ENCODE measurements at regions not wholly inside any gene's neighbourhood (a gene's known extent, or its start where the extent isn't known, plus 50 kb on each side); places are given as distances from the start of the nearest gene placed in this dataset.

DNA sequence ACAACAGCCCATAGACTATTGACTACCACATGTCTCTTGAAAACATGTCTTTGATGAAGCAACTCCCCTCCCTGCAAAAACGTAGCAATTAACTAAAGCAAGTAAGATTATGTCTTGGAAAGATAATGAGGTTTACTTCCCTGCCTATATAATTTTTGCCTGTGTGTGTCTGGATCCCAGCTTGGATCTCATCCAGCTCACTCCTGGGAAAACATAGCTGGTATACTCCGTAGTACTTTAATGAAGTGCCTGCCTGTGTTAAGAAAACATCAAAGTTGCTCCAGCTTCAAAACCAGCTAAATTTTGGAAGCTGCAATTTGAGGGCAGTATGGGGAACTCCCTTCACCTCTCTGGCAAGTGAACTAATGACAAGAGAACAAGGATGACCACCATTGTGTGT lies 182.6 kb upstream of the C9orf72 start:
- no peak for DNase-seq

- DNase-seq = no peak
These were observed 183.1 kb upstream of the C9orf72 start for GRCh38 chr9:27756418-27756817.

DNA sequence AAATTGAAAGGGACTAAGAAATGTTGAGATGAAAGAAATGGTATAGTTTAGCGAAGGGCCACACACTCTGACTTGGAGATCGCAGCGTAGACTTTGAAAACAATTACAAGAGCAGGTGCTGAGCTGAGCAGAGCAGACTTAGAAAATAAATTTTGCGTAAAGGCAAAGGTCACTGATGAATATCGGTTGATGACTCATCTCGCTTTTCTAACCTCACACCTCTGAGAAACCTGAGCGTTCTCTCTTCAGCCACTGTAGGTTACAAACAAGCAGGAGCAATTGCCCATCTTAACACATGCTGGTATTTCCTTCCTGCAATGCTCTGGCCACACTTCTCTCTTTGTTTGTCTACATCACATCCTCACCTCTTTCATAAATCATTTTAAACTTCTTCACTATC lies 190.6 kb upstream of the C9orf72 start:
- DNase-seq = no peak

DNA sequence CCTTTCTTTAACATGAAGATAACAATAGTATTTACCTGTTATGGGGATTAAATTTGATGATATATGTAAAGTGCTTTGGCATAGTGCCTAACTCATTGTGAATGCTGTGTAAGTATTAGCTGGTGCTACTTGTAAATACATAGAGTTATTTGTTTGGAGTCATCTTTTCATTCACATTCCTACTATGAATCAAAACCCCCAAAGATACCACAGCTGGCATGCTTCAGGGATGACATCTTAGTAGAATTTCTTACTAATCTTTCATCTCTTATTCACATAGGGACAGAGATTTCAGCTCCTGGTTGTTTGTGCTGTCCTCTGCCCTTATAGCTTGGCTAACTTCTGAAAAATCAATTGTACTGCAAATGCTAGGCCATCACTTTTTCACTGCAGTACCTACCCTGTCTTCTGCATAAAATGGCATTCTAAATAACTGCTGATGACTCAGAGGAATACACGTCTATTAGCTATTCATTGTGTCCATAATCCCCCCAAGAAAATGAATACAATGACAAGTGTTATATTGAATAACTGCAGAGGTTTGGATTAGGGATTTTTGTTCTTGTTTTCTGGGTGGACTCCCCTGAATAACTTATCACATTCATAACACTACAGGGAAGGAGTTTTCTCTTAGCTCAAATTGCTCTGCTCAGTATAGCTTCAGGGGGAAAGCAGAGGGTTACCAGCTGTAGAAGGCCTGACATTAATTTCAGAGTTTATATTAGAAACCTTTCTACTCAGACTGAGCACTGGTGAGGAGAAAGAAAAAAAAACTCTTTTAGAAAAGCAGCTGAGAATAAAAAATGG lies 192.2 kb upstream of the C9orf72 start:
- DNase-seq = no peak

GRCh38 chr9:27766073-27766835 lies 193.0 kb upstream of the C9orf72 start:
- no peak for DNase-seq

GRCh38 chr9:27768781-27769180 lies 195.5 kb upstream of the C9orf72 start:
- no peak for DNase-seq

GRCh38 chr9:27770541-27770940 lies 197.3 kb upstream of the C9orf72 start:
- DNase-seq = no peak

GRCh38 chr9:27771803-27772545 lies 198.7 kb upstream of the C9orf72 start:
- no peak for DNase-seq

GRCh38 chr9:27784847-27785713 lies 211.8 kb upstream of the C9orf72 start:
- no peak for DNase-seq

DNA sequence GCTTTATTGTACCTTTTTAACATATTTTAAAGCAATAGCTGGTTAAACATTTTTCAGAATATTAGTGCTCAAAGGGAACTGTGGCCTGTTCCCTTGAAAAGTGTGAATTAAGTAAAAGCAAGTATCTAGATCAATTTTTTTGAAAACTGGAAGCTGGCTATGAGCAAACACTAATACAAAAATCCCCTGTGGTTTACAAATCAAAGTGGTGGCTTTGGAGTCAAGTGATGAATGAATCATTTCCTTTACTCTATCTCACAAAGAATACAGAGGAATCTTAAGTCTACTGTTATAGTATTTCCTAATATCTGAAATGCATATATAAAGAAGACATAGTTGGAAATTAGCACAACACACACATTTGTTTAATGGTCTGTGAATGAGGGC lies 212.4 kb upstream of the C9orf72 start:
- DNase-seq = no peak

- DNase-seq = peak in 1 of 2 experiments; percentile 1
These were observed 214.6 kb upstream of the C9orf72 start for GRCh38 chr9:27787891-27788290.

DNA sequence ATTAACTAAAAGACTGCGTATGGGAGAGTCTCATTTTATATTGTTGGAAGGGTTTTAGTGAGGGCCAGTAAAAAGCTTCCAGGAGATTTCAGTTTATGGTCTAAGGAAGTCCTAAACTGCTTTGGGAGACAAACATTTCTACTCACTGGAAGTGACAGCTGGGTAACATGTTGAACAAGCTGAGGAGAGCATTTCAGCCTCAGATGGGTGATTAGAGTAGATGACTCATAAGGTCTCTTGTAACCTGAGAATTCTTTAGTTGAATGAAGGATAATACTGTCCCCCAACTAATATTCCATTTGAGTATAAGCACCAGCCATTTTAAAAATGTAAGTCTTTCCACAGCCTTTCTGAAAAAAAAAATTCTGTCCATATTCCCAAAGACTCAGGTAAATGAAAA lies 218.0 kb upstream of the C9orf72 start:
- peak; percentile 52 to 88 for DNase-seq

- DNase-seq = no peak
These were observed 219.8 kb upstream of the C9orf72 start for GRCh38 chr9:27792971-27793689.

GRCh38 chr9:27799326-27799725 lies 226.0 kb upstream of the C9orf72 start:
- no peak for DNase-seq

DNA sequence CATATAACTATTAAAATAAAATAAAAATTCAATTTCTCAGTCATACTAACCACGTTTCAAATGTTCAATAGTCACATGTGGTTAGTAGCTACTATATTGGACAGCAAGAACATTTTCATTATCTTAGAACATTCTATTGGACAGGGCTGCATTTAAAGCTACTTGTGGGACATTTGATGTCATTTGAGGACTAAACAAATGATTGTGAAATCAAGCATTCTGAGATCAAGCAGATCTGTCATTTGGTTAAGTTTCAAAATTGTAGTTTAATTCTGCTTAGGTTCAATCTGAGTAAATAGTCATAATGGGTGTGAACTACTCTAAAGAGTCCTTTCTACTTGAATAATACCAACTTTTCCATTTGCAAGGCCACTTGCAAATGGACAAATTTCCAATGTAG lies 226.9 kb upstream of the C9orf72 start:
- DNase-seq = no peak

DNA sequence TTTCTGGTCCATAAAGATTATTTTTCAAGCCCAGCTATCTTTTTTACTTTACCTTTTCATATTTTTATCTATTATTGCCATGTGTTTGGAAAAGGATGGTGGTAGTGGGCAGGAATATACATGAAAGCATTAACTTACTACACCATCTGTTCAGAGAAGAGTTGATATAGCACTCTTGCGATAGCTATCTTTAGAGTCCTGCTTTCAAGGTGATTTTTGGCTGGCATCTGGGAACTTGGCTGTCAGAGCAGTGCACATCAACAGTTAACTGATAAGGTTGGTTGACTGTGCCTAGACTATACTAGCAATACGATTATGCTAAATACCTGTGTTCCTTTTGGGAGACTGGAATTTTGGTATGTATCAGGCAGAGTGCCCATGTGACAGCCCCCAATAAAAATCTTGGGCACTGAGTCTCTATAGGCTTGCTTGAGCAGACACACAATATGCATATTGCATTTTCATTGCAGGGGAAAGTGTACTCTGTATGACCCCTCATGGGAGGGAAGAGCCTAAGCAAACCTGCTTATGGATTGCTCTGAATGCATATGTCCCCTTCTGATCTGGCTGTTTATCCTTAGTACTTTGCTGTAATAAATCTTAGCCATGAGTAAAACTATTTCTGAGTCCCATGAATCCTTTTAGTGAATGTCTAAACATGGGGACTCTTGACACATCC lies 227.6 kb upstream of the C9orf72 start:
- peak in 1 of 2 experiments; percentile 67 for DNase-seq

DNA sequence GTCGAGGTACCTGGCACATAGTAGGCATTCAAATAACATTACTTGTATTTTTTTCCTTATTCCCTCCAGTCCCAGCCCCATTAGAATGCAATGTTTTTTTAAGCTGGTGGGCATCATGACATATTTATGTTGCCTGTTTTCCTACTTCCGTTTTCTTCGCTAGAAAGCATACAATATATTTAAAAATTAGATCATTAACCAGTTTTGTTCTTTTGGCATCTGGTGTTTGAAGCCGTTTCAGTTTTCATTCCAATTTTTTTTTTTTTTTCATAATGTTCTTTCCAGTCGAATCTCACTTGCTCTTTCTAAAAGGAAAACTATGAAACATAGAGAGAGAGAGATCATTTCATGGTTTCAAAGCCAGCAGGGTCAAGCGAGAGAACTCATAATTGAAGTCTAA lies 228.3 kb upstream of the C9orf72 start:
- no peak for DNase-seq

DNA sequence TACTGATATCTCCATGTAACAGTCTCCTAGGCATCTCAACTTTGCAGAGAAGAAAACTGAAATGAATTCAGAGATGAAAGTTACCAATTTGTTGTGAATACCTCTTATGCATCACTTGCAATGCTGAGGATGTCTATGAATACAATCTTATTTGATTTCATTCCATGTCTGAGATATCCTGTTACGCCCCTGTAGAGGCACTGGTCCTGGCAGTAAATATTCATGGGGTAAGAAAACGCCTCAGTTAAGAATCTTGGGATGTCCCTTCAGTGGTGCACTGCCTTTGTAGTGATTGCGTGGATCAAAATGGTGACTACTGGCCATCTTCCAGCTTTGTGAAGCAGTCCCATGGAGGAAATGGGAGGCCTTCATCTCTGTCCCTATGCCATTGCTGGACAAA lies 229.1 kb upstream of the C9orf72 start:
- DNase-seq = no peak

DNA sequence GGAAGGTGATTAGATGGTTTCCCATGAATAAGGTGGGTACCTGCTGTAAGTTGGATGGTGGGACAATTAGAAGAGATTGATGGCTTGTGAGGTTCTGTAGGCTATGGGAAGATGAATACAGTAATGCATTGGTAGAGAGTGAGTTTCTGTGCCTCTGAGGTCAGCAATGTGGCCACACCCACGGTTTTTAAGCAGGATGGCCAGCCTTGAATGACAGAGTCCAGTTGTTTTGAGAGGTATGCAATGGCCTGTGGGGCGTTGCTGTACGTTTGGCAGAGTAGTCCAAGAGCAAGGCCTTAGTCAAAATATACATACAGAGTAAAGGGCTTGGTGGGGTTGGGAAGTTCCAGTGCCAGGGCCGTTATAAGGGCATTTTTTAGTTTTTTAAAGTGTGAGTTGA lies 235.6 kb upstream of the C9orf72 start:
- DNase-seq = no peak

DNA sequence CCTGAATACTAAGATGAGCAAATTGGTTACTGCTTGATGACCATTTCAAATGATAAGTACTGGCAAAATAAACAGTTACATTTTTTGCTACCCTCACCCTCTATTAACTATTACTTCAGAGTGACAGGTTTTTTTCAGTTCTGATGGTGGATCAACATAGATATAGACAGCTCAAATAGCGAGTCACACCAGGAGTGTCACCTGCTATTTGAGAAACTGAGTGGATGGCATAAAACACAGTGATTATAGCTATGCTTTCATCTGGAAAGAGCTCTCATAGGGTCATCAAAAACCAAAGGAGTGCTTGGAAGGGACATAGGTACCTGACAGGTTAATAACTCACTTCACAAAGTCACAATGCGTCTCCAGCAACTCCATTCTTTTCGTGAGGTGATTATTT lies 244.5 kb upstream of the C9orf72 start:
- no peak for DNase-seq

GRCh38 chr9:27818348-27818747 lies 245.1 kb upstream of the C9orf72 start:
- DNase-seq = no peak
